Stomach (tissue), 4 donors: ENCODE measurements at regions not wholly inside any gene's neighbourhood (a gene's known extent, or its start where the extent isn't known, plus 50 kb on each side); places are given as distances from the start of the nearest gene placed in this dataset.

Experiments used
- CTCF ChIP-seq, 7 experiments: fragments of 450-650 bp in 4 of 7; fragments of 200-600 bp in 3 of 7; sonication (generic) in 3 of 7; IDR thresholded peaks; one replicate each; pipeline ENCODE4 v1.5.1; 2016 to 2019; ENCODE audit warnings: antibody characterized with exemption in 7 of 7, control low read depth in 2 of 7, mild to moderate bottlenecking in 1 of 7
- EP300 ChIP-seq: sonication (generic); formaldehyde crosslinking; IDR thresholded peaks from one replicate; pipeline ENCODE4 v1.6.1; 2017; ENCODE audit warnings: antibody characterized with exemption
- POLR2AphosphoS5 ChIP-seq, 3 donors: sonication (generic); formaldehyde crosslinking; IDR thresholded peaks; one replicate each; pipeline ENCODE4 v1.6.1; 2016; ENCODE audit warnings: antibody characterized with exemption in 3 of 3

- TF ChIP-seq CTCF (IDR thresholded peaks at IDR 0.05) (no peak), POLR2AphosphoS5 (IDR thresholded peaks at IDR 0.05) (no peak), EP300 (no peak)
Observed at GRCh38 chr15:91473894-91474545, 374.0 kb downstream of the SV2B start.
